IPS DF 6.9 (cell line): ENCODE measurements at regions not wholly inside any gene's neighbourhood (a gene's known extent, or its start where the extent isn't known, plus 50 kb on each side); places are given as distances from the start of the nearest gene placed in this dataset.
"Not testable (repeated sequence)": the region's sequence is repeated elsewhere in the genome, so short reads cannot be mapped to it uniquely, and the experiment has no call there.

Experiments
- DNase-seq: peaks from one replicate; pipeline ENCODE4 v3.0.0-alpha.2; 2013; ENCODE audit warnings: low read depth, low spot score
- H3K27ac ChIP-seq: one replicate; pipeline ENCODE4 v1.5.1; 2013; ENCODE audit warnings: low read length, control low read depth
- H3K27me3 ChIP-seq: 2 replicates; pipeline ENCODE4 v1.6.1; 2013; ENCODE audit warnings: mild to moderate bottlenecking, low read length; ENCODE audit not compliant: control insufficient read depth, insufficient read depth
- H3K36me3 ChIP-seq: 2 replicates; pipeline ENCODE4 v1.6.1; 2013; ENCODE audit warnings: low read length; ENCODE audit not compliant: control insufficient read depth, insufficient read depth
- H3K4me1 ChIP-seq: 2 replicates; pipeline ENCODE4 v1.6.1; 2013; ENCODE audit warnings: low read length; ENCODE audit not compliant: control insufficient read depth, insufficient read depth
- H3K4me3 ChIP-seq: 2 replicates; pipeline ENCODE4 v1.5.1; 2013; ENCODE audit warnings: mild to moderate bottlenecking, low read length
- H3K9me3 ChIP-seq: 2 replicates; pipeline ENCODE4 v1.6.1; 2013; ENCODE audit warnings: low read length, inconsistent platforms; ENCODE audit not compliant: control insufficient read depth, insufficient read depth
- WGBS: extraction: QIAGEN DNeasy Blood & Tissue Kit; methylation state at CpG from one replicate; pipeline ENCODE4 v1.1.7; 2013; ENCODE audit warnings: mixed read lengths, missing lambda C conversion rate; ENCODE audit not compliant: insufficient read length, insufficient coverage; 5-methylcytosine and 5-hydroxymethylcytosine counted together

DNA sequence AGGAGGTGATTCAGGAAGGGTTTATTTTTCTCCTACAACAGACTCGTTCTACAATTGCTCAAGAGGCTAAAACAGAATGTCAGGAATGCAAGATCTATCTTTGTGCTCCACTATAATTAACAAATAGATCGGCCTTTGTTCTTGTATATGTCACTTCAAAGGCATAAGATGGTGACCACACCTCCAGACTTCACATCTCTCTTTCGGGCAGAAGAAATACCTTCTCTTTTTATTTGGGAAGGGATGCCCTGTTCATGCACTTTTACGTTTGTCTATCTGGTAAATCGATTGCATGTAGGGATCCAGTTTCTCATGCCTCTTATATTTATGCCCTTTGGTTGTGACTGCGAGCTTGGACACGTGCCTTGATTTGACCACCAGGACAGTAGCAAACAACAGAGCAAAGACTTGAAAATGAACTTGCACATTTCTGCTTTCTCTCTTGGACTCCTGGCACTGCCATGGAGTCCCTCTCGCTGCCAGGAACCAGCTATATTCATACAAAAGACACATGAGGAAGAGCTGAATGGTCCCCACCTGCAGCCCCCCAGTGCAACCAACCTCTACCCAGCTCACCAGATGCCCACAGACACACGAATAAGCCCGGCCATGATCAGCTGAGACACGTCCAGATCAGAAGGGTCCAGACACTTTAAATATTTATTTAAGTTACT, 219.8 kb upstream of the STXBP5 start:
- WGBS, result no CpG with 5 or more reads among the region's 11 CpGs
- Histone ChIP-seq H3K27ac (no peak overlapping the region), H3K4me3 (no peak overlapping the region), H3K4me1 (no peaks in the 10 kb centered on the region), H3K36me3 (no peaks in the 10 kb centered on the region), H3K9me3 (no peaks in the 10 kb centered on the region), H3K27me3 (no peaks in the 10 kb centered on the region)
- DNase-seq, result no peak

DNA sequence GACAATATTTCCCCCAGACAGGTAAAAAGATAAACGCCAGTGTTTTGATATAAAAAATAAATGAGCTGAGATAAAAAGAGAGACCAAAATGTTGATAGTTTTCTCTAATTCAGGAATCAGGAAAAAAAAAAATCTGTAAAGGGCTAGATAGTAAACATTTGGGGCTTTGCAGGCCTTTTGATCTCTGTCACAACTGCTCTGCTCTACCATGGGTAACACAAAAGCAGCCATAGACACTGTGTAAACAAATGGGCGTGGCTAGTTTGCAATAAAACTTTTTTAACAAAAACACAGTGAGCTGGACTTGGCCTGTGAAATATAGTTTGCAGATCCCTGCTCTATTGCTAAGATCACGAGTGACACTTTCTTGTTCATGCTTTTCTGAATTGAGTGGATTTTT, 219.1 kb upstream of the STXBP5 start:
- no peaks in the 10 kb centered on the region for H3K36me3 ChIP-seq
- H3K27me3 ChIP-seq, result no peaks in the 10 kb centered on the region
- WGBS, result no CpG with 5 or more reads among the region's 3 CpGs
- H3K4me1 ChIP-seq, result no peaks in the 10 kb centered on the region
- no peak overlapping the region for H3K27ac ChIP-seq
- no peak overlapping the region for H3K4me3 ChIP-seq
- H3K9me3 ChIP-seq, result no peaks in the 10 kb centered on the region
- no peak for DNase-seq

DNA sequence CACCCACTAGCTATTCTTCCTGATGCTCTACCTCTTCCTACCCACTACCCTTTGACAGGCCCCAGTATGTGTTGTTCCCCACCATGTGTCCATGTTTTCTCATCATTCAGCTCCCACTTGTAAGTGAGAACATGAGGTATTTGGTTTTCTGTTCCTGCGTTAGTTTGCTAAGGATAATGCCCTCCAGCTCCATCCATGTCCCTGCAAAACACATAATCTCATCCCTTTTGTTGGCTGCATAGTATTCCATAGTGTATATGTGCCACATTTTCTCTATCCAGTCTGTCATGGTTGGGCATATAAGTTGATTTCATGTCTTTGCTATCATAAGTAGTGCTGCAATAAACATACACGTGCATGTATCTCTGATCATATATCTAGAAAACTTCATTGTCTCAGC, 218.3 kb upstream of the STXBP5 start:
- WGBS, result no CpG with 5 or more reads among the region's 2 CpGs
- no peak for DNase-seq
- no peak overlapping the region for H3K27ac ChIP-seq
- no peaks in the 10 kb centered on the region for H3K36me3 ChIP-seq
- no peak overlapping the region for H3K4me3 ChIP-seq
- no peaks in the 10 kb centered on the region for H3K9me3 ChIP-seq
- H3K27me3 ChIP-seq, result no peaks in the 10 kb centered on the region
- H3K4me1 ChIP-seq, result no peaks in the 10 kb centered on the region

DNA sequence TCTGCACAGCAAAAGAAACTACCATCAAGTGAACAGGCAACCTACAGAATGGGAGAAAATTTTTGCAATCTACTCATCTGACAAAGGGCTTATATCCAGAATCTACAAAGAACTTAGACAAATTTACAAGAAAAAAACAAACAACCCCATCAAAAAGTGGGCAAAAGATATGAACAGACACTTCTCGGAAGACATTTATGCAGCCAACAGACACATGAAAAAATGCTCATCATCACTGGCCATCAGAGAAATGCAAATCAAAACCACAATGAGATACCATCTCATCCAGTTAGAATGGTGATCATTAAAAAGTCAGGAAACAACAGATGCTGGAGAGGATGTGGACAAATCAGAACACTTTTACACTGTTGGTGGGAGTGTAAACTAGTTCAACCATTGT, 216.3 kb upstream of the STXBP5 start:
- not testable (repeated sequence) for DNase-seq, H3K9me3 ChIP-seq, H3K4me1 ChIP-seq, H3K36me3 ChIP-seq, H3K27ac ChIP-seq, H3K4me3 ChIP-seq, H3K27me3 ChIP-seq
- no CpG with 5 or more reads among the region's 1 CpG for WGBS

DNA sequence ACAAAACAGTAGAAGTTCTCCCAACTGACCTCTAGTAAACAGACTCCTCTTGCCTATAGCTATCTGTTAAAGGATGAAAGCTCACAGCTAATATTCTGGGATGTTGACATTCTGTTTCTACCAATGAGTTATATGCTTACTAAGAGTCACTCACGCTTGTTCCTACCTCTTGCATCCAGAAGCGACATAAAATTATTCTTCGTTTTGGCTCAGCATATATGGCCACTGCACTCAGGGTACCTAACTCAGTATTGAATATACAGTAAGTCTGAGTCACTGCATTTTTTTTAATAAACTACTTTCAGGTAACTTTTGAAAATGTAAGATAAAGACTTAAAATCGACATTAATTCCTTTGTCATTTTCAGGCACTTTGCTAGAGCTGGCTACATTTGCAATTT, 214.4 kb upstream of the STXBP5 start:
- Histone ChIP-seq H3K27ac (no peak overlapping the region), H3K9me3 (no peaks in the 10 kb centered on the region), H3K36me3 (no peaks in the 10 kb centered on the region), H3K4me3 (no peak overlapping the region), H3K4me1 (no peaks in the 10 kb centered on the region), H3K27me3 (no peaks in the 10 kb centered on the region)
- no CpG with 5 or more reads among the region's 4 CpGs for WGBS
- no peak for DNase-seq

DNA sequence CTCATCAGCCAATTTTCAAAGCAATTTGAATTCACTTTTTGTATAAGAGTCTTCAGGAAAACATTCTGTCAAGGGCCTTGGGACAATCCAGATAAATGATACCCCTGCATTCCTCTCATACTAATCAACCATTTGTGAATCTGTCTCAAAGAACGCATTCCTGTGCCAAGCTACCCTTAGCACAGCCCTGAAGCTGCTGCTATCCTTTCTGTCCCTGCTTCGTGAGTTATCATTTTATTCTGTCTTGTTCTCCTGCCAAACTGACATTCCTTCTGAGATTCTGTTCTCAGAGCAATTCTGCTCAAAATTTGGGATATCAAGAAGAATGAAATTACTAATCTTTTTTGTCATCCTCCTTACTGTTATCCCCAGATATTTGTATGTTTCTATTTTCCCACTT, 213.9 kb upstream of the STXBP5 start:
- no CpG with 5 or more reads among the region's 2 CpGs for WGBS
- no peaks in the 10 kb centered on the region for H3K36me3 ChIP-seq
- DNase-seq, result no peak
- H3K4me1 ChIP-seq, result no peaks in the 10 kb centered on the region
- H3K27ac ChIP-seq, result no peak overlapping the region
- H3K27me3 ChIP-seq, result no peaks in the 10 kb centered on the region
- H3K4me3 ChIP-seq, result no peak overlapping the region
- H3K9me3 ChIP-seq, result no peaks in the 10 kb centered on the region

DNA sequence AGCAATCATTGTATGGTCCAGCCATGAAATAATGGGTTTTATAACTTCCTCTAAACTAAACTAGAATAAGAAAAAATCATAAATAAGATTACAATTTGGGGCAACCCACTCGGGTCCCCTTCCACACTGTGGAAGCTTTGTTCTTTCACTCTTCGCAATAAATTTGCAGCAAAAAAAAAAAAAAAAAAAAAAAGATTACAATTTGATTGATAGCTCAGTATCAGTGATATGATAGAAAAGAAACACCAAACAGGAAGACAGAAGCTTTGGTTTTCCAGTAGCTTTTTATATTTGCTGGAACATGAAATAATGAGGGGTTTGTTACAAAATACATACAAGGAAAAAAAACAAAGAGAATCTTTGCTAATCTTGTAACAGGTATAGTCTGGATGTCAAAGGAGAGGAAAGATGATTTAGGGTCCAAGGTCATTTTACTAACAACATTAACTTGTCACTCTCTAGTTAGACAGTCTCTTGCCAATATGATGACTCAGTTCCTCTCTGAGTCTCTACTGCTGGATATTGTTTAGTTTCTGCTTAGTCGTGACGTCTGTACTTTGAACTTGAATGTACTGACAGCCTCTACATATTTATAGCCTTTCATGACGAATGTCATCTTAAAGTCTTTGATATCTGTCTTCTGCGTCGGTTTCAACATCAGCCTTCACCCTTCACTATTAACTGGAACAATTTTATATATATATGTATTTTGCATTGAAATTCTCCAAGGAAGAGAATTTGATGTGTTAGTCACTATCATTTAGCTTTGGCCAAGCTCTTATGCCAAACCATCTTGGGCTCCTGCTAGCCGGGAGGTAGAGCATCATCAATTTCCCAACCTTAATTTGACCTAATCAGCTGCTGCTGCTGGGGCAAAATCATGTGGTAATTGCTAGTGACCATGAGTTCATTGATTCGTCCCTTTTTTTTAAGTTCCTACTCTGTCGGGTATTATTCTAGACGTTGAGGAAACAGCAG, 213.1 kb upstream of the STXBP5 start:
- WGBS, result no CpG with 5 or more reads among the region's 11 CpGs
- no peaks in the 10 kb centered on the region for H3K4me1 ChIP-seq
- DNase-seq, result no peak
- H3K9me3 ChIP-seq, result no peaks in the 10 kb centered on the region
- H3K36me3 ChIP-seq, result no peaks in the 10 kb centered on the region
- H3K27ac ChIP-seq, result no peak overlapping the region
- no peak overlapping the region for H3K4me3 ChIP-seq
- H3K27me3 ChIP-seq, result no peaks in the 10 kb centered on the region

DNA sequence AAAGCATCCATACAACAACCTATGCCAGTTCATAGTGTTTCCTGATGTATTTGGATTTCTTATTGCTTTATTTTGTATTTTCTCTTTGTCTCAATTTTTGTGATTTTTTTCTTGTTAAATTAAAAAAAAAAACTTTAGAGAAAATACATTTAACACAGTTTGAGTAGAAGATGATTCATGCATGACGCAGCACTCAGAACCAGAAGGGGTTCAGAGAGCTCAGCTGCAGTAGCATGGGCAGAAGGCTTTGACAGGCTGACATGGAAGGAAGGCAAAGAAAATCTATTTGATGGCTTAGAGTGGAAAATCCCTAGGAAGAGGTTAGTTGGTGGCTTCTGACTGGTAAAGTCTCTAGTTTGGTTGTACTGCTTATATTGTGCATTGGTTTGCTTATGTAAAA, 207.2 kb upstream of the STXBP5 start:
- no peak overlapping the region for H3K27ac ChIP-seq

DNA sequence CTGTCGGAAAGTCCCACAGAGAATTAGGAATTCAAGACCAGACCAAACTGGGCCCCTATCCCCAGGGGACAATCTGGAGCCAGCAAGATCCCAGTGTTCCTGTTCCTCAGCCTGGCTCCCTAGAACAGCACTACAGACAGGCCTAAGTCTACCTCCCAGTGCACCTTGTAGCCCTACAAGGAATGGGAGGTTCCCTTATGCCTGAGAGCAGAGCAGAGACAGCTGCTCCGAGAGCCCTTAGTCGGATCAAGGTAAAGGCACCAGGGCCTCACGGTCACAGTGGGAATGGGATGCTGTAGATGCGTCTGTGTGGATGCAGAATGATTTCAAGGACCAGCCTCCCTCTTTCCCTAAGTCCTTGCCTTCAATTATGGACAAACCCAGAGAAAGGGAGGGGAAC, 204.5 kb upstream of the STXBP5 start:
- H3K4me3 ChIP-seq, result no peak overlapping the region
- peaks cover 2% of the 10 kb centered on the region; the same call in 1 of the 2 replicates for H3K4me1 ChIP-seq
- no peak overlapping the region for H3K27ac ChIP-seq
- DNase-seq, result no peak
- H3K36me3 ChIP-seq, result no peaks in the 10 kb centered on the region
- no peaks in the 10 kb centered on the region for H3K27me3 ChIP-seq
- no CpG with 5 or more reads among the region's 5 CpGs for WGBS
- H3K9me3 ChIP-seq, result no peaks in the 10 kb centered on the region

More for the DNA sequence above, 207.2 kb upstream of the STXBP5 start:
- Histone ChIP-seq H3K4me3 (no peak overlapping the region), H3K4me1 (peaks cover 2% of the 10 kb centered on the region; the same call in 1 of the 2 replicates), H3K27me3 (no peaks in the 10 kb centered on the region), H3K36me3 (no peaks in the 10 kb centered on the region), H3K9me3 (no peaks in the 10 kb centered on the region)
- no peak for DNase-seq
- WGBS, result no CpG with 5 or more reads among the region's 1 CpG

DNA sequence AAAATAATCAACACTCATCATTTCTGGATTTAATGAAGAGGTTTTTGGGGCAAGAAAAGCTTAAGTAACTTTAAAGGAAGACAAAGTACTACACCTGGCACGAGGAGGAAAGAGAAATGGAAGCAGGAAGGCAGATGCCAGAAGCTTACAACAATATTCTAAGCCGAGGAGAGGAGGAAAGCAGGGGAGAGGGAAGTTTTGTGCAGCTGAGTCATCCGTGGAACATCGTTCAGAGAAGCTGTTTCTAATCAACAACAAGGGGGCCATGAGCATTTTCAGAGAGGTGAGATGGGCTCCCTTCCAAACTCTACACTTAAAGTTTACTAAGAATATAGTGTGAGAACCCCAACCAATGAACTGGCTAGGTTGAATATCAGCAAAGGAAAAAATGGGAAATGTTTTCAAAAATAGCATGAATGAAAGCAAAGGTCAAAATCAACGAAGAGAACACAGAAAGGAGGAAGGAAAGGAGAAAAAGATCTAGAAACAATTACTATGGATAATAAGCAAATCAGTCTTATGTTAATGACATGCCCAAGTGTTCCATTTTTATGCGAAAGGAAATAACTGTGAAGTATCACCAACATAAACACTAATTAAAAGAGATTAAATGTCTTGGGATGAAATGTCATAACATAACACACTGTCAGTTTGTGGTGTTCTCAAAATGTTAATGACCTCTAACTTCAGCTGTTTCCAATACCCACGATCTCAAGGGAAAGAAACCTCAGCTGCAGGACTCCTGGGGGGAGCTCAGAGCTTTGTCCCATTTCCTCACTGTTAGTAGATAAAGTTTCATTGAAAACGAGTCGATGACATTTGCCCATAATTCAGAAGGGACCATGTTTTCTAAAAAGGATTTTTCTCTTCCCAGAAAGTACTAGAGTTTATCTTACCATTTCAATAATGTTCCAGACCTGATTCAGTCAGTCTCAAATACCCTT, 203.4 kb upstream of the STXBP5 start:
- Histone ChIP-seq H3K9me3 (no peaks in the 10 kb centered on the region), H3K27ac (no peak overlapping the region), H3K36me3 (no peaks in the 10 kb centered on the region), H3K4me3 (no peak overlapping the region), H3K27me3 (no peaks in the 10 kb centered on the region), H3K4me1 (peaks cover 2% of the 10 kb centered on the region; the same call in 1 of the 2 replicates)
- DNase-seq, result no peak
- no CpG with 5 or more reads among the region's 9 CpGs for WGBS
